ENCODE measurements at regions not wholly inside any gene's neighbourhood (a gene's known extent, or its start where the extent isn't known, plus 50 kb on each side); places are given as distances from the start of the nearest gene placed in this dataset.
"Not testable (repeated sequence)": the region's sequence is repeated elsewhere in the genome, so short reads cannot be mapped to it uniquely, and the experiment has no call there.

GRCh38 chr3:144708437-144708836, 736.8 kb downstream of the DIPK2A start:
- no peak for DNase-seq
- Mint-ChIP-seq H3K27me3 (no peaks in the 10 kb centered on the region), H3K4me1 (no peaks in the 10 kb centered on the region), H3K36me3 (ENCODE audit: low read depth) (no peaks in the 10 kb centered on the region), H3K27ac (no peak overlapping the region), H3K9me3 (no peaks in the 10 kb centered on the region), H3K4me3 (no peak overlapping the region)
- intact Hi-C loops (cut with micrococcal nuclease) = no loop called here

GRCh38 chr3:144737281-144737680, 765.7 kb downstream of the DIPK2A start:
- Mint-ChIP-seq H3K27me3 (no peaks in the 10 kb centered on the region), H3K36me3 (ENCODE audit: low read depth) (no peaks in the 10 kb centered on the region), H3K4me1 (no peaks in the 10 kb centered on the region), H3K4me3 (no peak overlapping the region), H3K9me3 (no peaks in the 10 kb centered on the region), H3K27ac (no peak overlapping the region)
- intact Hi-C loops (cut with micrococcal nuclease) = no loop called here
- DNase-seq = no peak

- no peaks in the 10 kb centered on the region for H3K9me3 Mint-ChIP-seq
- no peak for DNase-seq
- no peak overlapping the region for H3K4me3 Mint-ChIP-seq
- H3K27ac Mint-ChIP-seq = no peak overlapping the region
- H3K27me3 Mint-ChIP-seq = no peaks in the 10 kb centered on the region
- H3K36me3 Mint-ChIP-seq (ENCODE audit: low read depth) = no peaks in the 10 kb centered on the region
- no peaks in the 10 kb centered on the region for H3K4me1 Mint-ChIP-seq
- intact Hi-C loops (cut with micrococcal nuclease) = no loop called here
These were observed 771.6 kb downstream of the DIPK2A start for GRCh38 chr3:144743225-144743668.

- no peak overlapping the region for H3K27ac Mint-ChIP-seq
- DNase-seq = no peak
- intact Hi-C loops (cut with micrococcal nuclease) = no loop called here
- no peak overlapping the region for H3K4me3 Mint-ChIP-seq
- H3K36me3 Mint-ChIP-seq (ENCODE audit: low read depth) = no peaks in the 10 kb centered on the region
- H3K27me3 Mint-ChIP-seq = no peaks in the 10 kb centered on the region
- no peaks in the 10 kb centered on the region for H3K4me1 Mint-ChIP-seq
- H3K9me3 Mint-ChIP-seq = no peaks in the 10 kb centered on the region
These were observed 772.9 kb downstream of the DIPK2A start for GRCh38 chr3:144744473-144744872.

- Mint-ChIP-seq H3K9me3 (no peaks in the 10 kb centered on the region), H3K4me1 (no peaks in the 10 kb centered on the region), H3K36me3 (ENCODE audit: low read depth) (no peaks in the 10 kb centered on the region), H3K27ac (no peak overlapping the region), H3K27me3 (no peaks in the 10 kb centered on the region), H3K4me3 (no peak overlapping the region)
- intact Hi-C loops (cut with micrococcal nuclease) = no loop called here
- DNase-seq = no peak
These were observed 775.0 kb downstream of the DIPK2A start for GRCh38 chr3:144746631-144747030.

- DNase-seq; H3K36me3 Mint-ChIP-seq (ENCODE audit: low read depth); H3K4me1 Mint-ChIP-seq; H3K27ac Mint-ChIP-seq; intact Hi-C loops (cut with micrococcal nuclease); H3K27me3 Mint-ChIP-seq; H3K9me3 Mint-ChIP-seq; H3K4me3 Mint-ChIP-seq: not testable (repeated sequence)
These were observed 778.1 kb downstream of the DIPK2A start for GRCh38 chr3:144749536-144750253.

- Mint-ChIP-seq H3K4me3 (no peak overlapping the region), H3K27me3 (no peaks in the 10 kb centered on the region), H3K9me3 (no peaks in the 10 kb centered on the region), H3K27ac (no peak overlapping the region), H3K4me1 (no peaks in the 10 kb centered on the region), H3K36me3 (ENCODE audit: low read depth) (no peaks in the 10 kb centered on the region)
- intact Hi-C loops (cut with micrococcal nuclease) = no loop called here
- DNase-seq = no peak
These were observed 782.6 kb downstream of the DIPK2A start for GRCh38 chr3:144754076-144754783.

- Mint-ChIP-seq H3K27me3 (no peaks in the 10 kb centered on the region), H3K9me3 (no peaks in the 10 kb centered on the region), H3K27ac (no peak overlapping the region), H3K4me3 (no peak overlapping the region), H3K36me3 (ENCODE audit: low read depth) (no peaks in the 10 kb centered on the region), H3K4me1 (no peaks in the 10 kb centered on the region)
- intact Hi-C loops (cut with micrococcal nuclease) = no loop called here
- no peak for DNase-seq
These were observed 785.2 kb downstream of the DIPK2A start for GRCh38 chr3:144756704-144757440.

GRCh38 chr3:144760831-144761230, 789.2 kb downstream of the DIPK2A start:
- intact Hi-C loops (cut with micrococcal nuclease) = no loop called here
- Mint-ChIP-seq H3K4me1 (no peaks in the 10 kb centered on the region), H3K27me3 (no peaks in the 10 kb centered on the region), H3K9me3 (no peaks in the 10 kb centered on the region), H3K36me3 (ENCODE audit: low read depth) (no peaks in the 10 kb centered on the region), H3K4me3 (no peak overlapping the region), H3K27ac (no peak overlapping the region)
- no peak for DNase-seq

GRCh38 chr3:144762091-144762490, 790.5 kb downstream of the DIPK2A start:
- Mint-ChIP-seq H3K27ac (no peak overlapping the region), H3K27me3 (no peaks in the 10 kb centered on the region), H3K4me3 (no peak overlapping the region), H3K36me3 (ENCODE audit: low read depth) (no peaks in the 10 kb centered on the region), H3K9me3 (no peaks in the 10 kb centered on the region), H3K4me1 (no peaks in the 10 kb centered on the region)
- intact Hi-C loops (cut with micrococcal nuclease) = no loop called here
- no peak for DNase-seq

- no peak for DNase-seq
- no peak overlapping the region for H3K4me3 Mint-ChIP-seq
- no peaks in the 10 kb centered on the region for H3K4me1 Mint-ChIP-seq
- intact Hi-C loops (cut with micrococcal nuclease) = no loop called here
- H3K27me3 Mint-ChIP-seq = no peaks in the 10 kb centered on the region
- H3K9me3 Mint-ChIP-seq = no peaks in the 10 kb centered on the region
- no peaks in the 10 kb centered on the region for H3K36me3 Mint-ChIP-seq (ENCODE audit: low read depth)
- H3K27ac Mint-ChIP-seq = no peak overlapping the region
These were observed 792.3 kb downstream of the DIPK2A start for GRCh38 chr3:144763878-144764454.

GRCh38 chr3:144770281-144770680, 798.7 kb downstream of the DIPK2A start:
- Mint-ChIP-seq H3K36me3 (ENCODE audit: low read depth) (no peaks in the 10 kb centered on the region), H3K27ac (no peak overlapping the region), H3K4me3 (no peak overlapping the region), H3K9me3 (no peaks in the 10 kb centered on the region), H3K4me1 (no peaks in the 10 kb centered on the region), H3K27me3 (no peaks in the 10 kb centered on the region)
- intact Hi-C loops (cut with micrococcal nuclease) = no loop called here
- DNase-seq = no peak

GRCh38 chr3:144770915-144771351, 799.3 kb downstream of the DIPK2A start:
- no peak for DNase-seq
- Mint-ChIP-seq H3K27me3 (no peaks in the 10 kb centered on the region), H3K27ac (no peak overlapping the region), H3K4me3 (no peak overlapping the region), H3K36me3 (ENCODE audit: low read depth) (no peaks in the 10 kb centered on the region), H3K4me1 (no peaks in the 10 kb centered on the region), H3K9me3 (no peaks in the 10 kb centered on the region)
- intact Hi-C loops (cut with micrococcal nuclease) = no loop called here

- Mint-ChIP-seq H3K4me3 (no peak overlapping the region), H3K27me3 (no peaks in the 10 kb centered on the region), H3K9me3 (no peaks in the 10 kb centered on the region), H3K27ac (no peak overlapping the region), H3K36me3 (ENCODE audit: low read depth) (no peaks in the 10 kb centered on the region), H3K4me1 (no peaks in the 10 kb centered on the region)
- no peak for DNase-seq
- intact Hi-C loops (cut with micrococcal nuclease) = no loop called here
These were observed 799.8 kb downstream of the DIPK2A start for GRCh38 chr3:144771381-144771870.
